ENCODE measurements at regions not wholly inside any gene's neighbourhood (a gene's known extent, or its start where the extent isn't known, plus 50 kb on each side); places are given as distances from the start of the nearest gene placed in this dataset.

GRCh38 chr12:94033101-94033500 lies 115.3 kb upstream of the PLXNC1 start:
- Histone ChIP-seq H3K27ac (no peak overlapping the region), H3K4me3 (no peak overlapping the region), H3K27me3 (no peaks in the 10 kb centered on the region), H3K36me3 (no peaks in the 10 kb centered on the region), H3K9me3 (no peaks in the 10 kb centered on the region), H3K4me1 (peaks cover 4% of the 10 kb centered on the region)
- DNase-seq (no peak), ATAC-seq (no peak)
- no peak for TF ChIP-seq CTCF (IDR thresholded peaks at IDR 0.05)
- intact Hi-C loops (cut with DNase I) = no loop called here

DNA sequence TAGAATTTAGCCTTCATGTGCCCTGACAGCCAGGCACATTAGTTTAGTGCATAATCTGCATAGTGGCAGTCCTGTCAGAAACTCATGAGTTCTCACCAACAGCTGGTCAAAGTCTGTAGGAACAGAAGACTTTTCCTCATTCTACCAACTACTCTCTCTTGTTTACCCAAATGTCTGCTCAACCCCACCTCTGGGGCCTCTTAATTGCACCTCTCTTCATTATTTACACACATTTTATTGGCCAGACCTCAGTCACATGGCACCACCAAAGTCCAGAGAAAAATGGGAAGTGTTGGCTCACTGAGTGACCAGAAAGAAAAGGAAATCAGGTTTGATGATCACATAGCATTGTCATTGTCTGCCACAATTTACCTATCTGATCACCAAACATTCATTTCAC lies 114.6 kb upstream of the PLXNC1 start:
- H3K27ac ChIP-seq = no peak overlapping the region
- no peak for ATAC-seq
- no peaks in the 10 kb centered on the region for H3K36me3 ChIP-seq
- no peaks in the 10 kb centered on the region for H3K9me3 ChIP-seq
- no peak for DNase-seq
- TF ChIP-seq CTCF (IDR thresholded peaks at IDR 0.05) = no peak
- intact Hi-C loops (cut with DNase I) = no loop called here
- no peak overlapping the region for H3K4me3 ChIP-seq
- H3K27me3 ChIP-seq = no peaks in the 10 kb centered on the region
- peaks cover 4% of the 10 kb centered on the region for H3K4me1 ChIP-seq

DNA sequence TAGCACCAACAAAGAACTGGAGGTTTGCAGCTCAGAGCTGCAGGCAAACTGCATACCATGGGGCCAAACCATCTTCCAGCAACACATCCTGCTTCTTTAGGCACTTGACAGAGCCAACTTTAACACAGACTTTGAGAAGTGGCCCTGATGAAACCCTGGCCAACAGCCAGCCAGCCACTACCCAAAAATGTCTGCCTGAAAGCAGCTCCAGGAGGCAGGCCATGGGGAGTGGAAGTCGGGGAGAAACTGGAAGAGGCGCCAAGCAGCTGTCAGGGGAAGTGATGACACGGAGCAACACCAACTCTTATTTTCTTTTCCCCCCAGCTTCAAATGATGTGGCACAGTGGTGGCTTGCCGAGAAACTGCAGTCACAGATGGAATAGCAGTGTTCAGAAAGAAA lies 110.9 kb upstream of the PLXNC1 start:
- no peak overlapping the region for H3K4me3 ChIP-seq
- intact Hi-C loops (cut with DNase I) = no loop called here
- no peak overlapping the region for H3K27ac ChIP-seq
- no peaks in the 10 kb centered on the region for H3K9me3 ChIP-seq
- H3K36me3 ChIP-seq = no peaks in the 10 kb centered on the region
- ATAC-seq (no peak), DNase-seq (no peak)
- peaks cover 4% of the 10 kb centered on the region for H3K4me1 ChIP-seq
- TF ChIP-seq CTCF (IDR thresholded peaks at IDR 0.05) = no peak
- H3K27me3 ChIP-seq = no peaks in the 10 kb centered on the region

- TF ChIP-seq CTCF (IDR thresholded peaks at IDR 0.05) = no peak
- intact Hi-C loops (cut with DNase I) = no loop called here
- Histone ChIP-seq H3K4me1 (no peaks in the 10 kb centered on the region), H3K27ac (no peak overlapping the region), H3K36me3 (no peaks in the 10 kb centered on the region), H3K9me3 (no peaks in the 10 kb centered on the region), H3K27me3 (no peaks in the 10 kb centered on the region), H3K4me3 (no peak overlapping the region)
- no peak for DNase-seq
- no peak for ATAC-seq
These were observed 109.8 kb upstream of the PLXNC1 start for GRCh38 chr12:94038605-94039004.

DNA sequence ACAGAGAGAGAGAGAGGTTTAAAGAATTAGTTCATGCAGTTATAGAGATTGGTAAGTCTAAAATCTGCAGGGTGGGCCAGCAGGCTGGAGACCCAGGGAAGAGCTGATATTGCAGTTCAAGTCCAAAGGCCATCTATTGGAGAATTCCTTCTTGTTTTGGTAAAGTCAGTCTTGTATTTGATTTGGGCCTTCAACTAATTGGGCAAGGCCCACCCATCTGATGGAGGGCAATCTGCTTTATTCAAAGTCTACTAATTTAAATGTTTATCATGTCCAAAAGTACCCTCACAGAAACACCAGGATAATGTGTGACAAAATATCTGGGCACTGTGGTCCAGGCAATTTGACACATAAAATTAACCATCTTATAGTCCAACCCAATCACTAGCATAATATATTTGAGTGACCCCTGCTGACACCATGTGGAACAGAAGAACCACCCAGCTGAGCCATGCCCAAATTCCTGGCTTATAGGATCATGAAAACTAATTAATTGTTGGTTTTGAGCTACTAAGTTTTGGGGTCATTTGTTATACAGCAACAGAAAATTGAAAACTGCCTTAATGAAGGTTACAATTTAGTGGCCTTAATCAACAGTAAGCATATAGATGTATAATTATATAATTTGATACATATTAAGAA lies 109.1 kb upstream of the PLXNC1 start:
- Histone ChIP-seq H3K36me3 (no peaks in the 10 kb centered on the region), H3K9me3 (no peaks in the 10 kb centered on the region), H3K4me1 (no peaks in the 10 kb centered on the region), H3K27me3 (no peaks in the 10 kb centered on the region), H3K4me3 (no peak overlapping the region), H3K27ac (no peak overlapping the region)
- TF ChIP-seq CTCF (IDR thresholded peaks at IDR 0.05) = no peak
- no peak for ATAC-seq
- no peak for DNase-seq
- intact Hi-C loops (cut with DNase I) = no loop called here

GRCh38 chr12:94039914-94040313 lies 108.5 kb upstream of the PLXNC1 start:
- DNase-seq (no peak), ATAC-seq (no peak)
- no peaks in the 10 kb centered on the region for H3K36me3 ChIP-seq
- H3K4me3 ChIP-seq = no peak overlapping the region
- intact Hi-C loops (cut with DNase I) = no loop called here
- H3K27ac ChIP-seq = no peak overlapping the region
- H3K27me3 ChIP-seq = no peaks in the 10 kb centered on the region
- TF ChIP-seq CTCF (IDR thresholded peaks at IDR 0.05) = no peak
- H3K4me1 ChIP-seq = no peaks in the 10 kb centered on the region
- no peaks in the 10 kb centered on the region for H3K9me3 ChIP-seq

Data from upper lobe of right lung (tissue), 1 donor.